ENCODE measurements at regions not wholly inside any gene's neighbourhood (a gene's known extent, or its start where the extent isn't known, plus 50 kb on each side); places are given as distances from the start of the nearest gene placed in this dataset.
"Not testable (repeated sequence)": the region's sequence is repeated elsewhere in the genome, so short reads cannot be mapped to it uniquely, and the experiment has no call there.

DNA sequence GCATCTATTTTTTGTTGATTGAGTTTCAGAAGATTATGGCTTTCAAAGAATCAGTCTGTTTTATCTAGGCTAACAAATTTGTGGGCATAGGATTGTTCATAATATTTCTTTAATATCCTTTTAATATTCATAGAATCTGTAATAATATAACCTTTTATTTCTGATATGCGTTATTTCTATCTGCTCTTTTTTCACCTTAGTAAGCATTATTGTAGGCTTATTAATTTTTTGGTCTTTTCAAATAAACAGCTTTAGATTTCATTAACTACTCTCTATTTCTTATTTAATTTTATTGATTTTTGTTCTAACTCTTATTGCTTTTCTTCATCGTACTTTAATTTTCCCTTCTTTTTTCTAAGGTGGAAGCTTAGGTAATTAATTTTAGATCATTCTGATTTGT lies 1614.4 kb upstream of the DDX18 start:
- H3K4me3 ChIP-seq (ENCODE audit: low read length), result no peak overlapping the region
- no peaks in the 10 kb centered on the region for H3K9me3 ChIP-seq (ENCODE audit: control insufficient read depth, low read length)
- H3K27me3 ChIP-seq (ENCODE audit: control insufficient read depth, insufficient read depth), result no peaks in the 10 kb centered on the region
- intact Hi-C loops (cut with DNase I), result no loop called here
- 87% methylated on average over 2 of the region's 2 CpGs for WGBS
- H3K27ac ChIP-seq (ENCODE audit: low read length), result no peak overlapping the region
- no peaks in the 10 kb centered on the region for H3K4me1 ChIP-seq (ENCODE audit: control insufficient read depth, insufficient read depth, low read length)
- DNase-seq, result no peak
- no peak for ATAC-seq

DNA sequence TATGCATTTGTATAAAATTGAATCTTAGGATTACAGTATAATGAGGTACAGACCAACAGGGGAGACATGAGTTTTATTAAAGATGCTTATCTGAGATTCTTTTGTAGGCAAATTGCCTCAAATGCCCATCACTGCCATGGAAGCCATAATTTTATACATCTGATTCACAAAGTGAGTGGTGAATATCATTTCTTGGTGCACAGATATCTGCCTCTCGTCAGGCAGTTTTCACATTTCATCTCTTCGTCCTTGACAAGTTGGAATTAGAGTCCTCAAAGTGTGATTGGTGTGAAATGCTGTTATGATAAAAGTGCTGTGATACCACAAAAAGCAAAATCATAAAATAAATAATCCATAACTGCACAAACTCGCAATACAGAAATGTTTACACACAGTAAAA lies 1602.8 kb upstream of the DDX18 start:
- 41% methylated on average over 3 of the region's 3 CpGs for WGBS

DNA sequence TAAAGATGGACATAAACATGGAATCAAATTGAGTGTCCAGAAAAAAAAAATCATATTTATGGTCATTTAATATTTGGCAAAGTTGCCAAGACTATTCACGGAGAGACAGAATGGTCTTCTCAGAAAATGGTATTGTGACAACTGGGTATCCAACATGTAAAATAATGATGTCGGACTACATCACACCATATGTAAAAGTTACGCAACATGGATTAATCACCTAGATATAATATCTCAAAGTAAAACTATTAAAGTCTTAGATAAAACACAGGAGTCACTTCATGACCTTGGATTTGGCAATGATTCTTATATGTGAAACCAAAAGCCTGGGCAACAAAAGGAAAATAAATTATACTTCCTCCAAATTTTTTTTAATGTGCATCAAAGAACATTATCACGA lies 1591.7 kb upstream of the DDX18 start:
- Histone ChIP-seq H3K4me3 (ENCODE audit: low read length) (no peak overlapping the region), H3K27me3 (ENCODE audit: control insufficient read depth, insufficient read depth) (no peaks in the 10 kb centered on the region), H3K4me1 (ENCODE audit: control insufficient read depth, insufficient read depth, low read length) (no peaks in the 10 kb centered on the region), H3K27ac (ENCODE audit: low read length) (no peak overlapping the region), H3K9me3 (ENCODE audit: control insufficient read depth, low read length) (no peaks in the 10 kb centered on the region)
- ATAC-seq, result no peak
- WGBS, result 83% methylated on average over 4 of the region's 4 CpGs
- intact Hi-C loops (cut with DNase I), result no loop called here
- no peak for DNase-seq

More for the DNA sequence above, 1602.8 kb upstream of the DDX18 start:
- DNase-seq (no peak), ATAC-seq (no peak)
- intact Hi-C loops (cut with DNase I), result no loop called here
- Histone ChIP-seq H3K9me3 (ENCODE audit: control insufficient read depth, low read length) (no peaks in the 10 kb centered on the region), H3K27me3 (ENCODE audit: control insufficient read depth, insufficient read depth) (no peaks in the 10 kb centered on the region), H3K27ac (ENCODE audit: low read length) (no peak overlapping the region), H3K4me3 (ENCODE audit: low read length) (no peak overlapping the region), H3K4me1 (ENCODE audit: control insufficient read depth, insufficient read depth, low read length) (no peaks in the 10 kb centered on the region)

- H3K27ac ChIP-seq (ENCODE audit: low read length), result no peak overlapping the region
- intact Hi-C loops (cut with DNase I), result no loop called here
- no peak for DNase-seq
- H3K4me3 ChIP-seq (ENCODE audit: low read length), result no peak overlapping the region
- WGBS, result 83% methylated on average over 4 of the region's 4 CpGs
- ATAC-seq, result no peak
- no peaks in the 10 kb centered on the region for H3K27me3 ChIP-seq (ENCODE audit: control insufficient read depth, insufficient read depth)
- H3K9me3 ChIP-seq (ENCODE audit: control insufficient read depth, low read length), result no peaks in the 10 kb centered on the region
- no peaks in the 10 kb centered on the region for H3K4me1 ChIP-seq (ENCODE audit: control insufficient read depth, insufficient read depth, low read length)
Observed at GRCh38 chr2:116223912-116224311, 1590.6 kb upstream of the DDX18 start.

- Histone ChIP-seq H3K4me1 (ENCODE audit: control insufficient read depth, insufficient read depth, low read length) (no peaks in the 10 kb centered on the region), H3K27ac (ENCODE audit: low read length) (no peak overlapping the region), H3K4me3 (ENCODE audit: low read length) (no peak overlapping the region), H3K27me3 (ENCODE audit: control insufficient read depth, insufficient read depth) (no peaks in the 10 kb centered on the region), H3K9me3 (ENCODE audit: control insufficient read depth, low read length) (no peaks in the 10 kb centered on the region)
- DNase-seq, result no peak
- no peak for ATAC-seq
- 81% methylated on average over 6 of the region's 6 CpGs for WGBS
- intact Hi-C loops (cut with DNase I), result no loop called here
Observed at GRCh38 chr2:116224610-116225009, 1589.9 kb upstream of the DDX18 start.

GRCh38 chr2:116238511-116238910 lies 1576.0 kb upstream of the DDX18 start:
- ATAC-seq (no peak), DNase-seq (no peak)
- no peak overlapping the region for H3K4me3 ChIP-seq (ENCODE audit: low read length)
- intact Hi-C loops (cut with DNase I), result no loop called here
- H3K4me1 ChIP-seq (ENCODE audit: control insufficient read depth, insufficient read depth, low read length), result no peaks in the 10 kb centered on the region
- H3K9me3 ChIP-seq (ENCODE audit: control insufficient read depth, low read length), result no peaks in the 10 kb centered on the region
- H3K27ac ChIP-seq (ENCODE audit: low read length), result no peak overlapping the region
- H3K27me3 ChIP-seq (ENCODE audit: control insufficient read depth, insufficient read depth), result no peaks in the 10 kb centered on the region

- 76% methylated on average over 4 of the region's 4 CpGs for WGBS
- Histone ChIP-seq H3K9me3 (ENCODE audit: control insufficient read depth, low read length) (no peaks in the 10 kb centered on the region), H3K4me1 (ENCODE audit: control insufficient read depth, insufficient read depth, low read length) (no peaks in the 10 kb centered on the region), H3K4me3 (ENCODE audit: low read length) (no peak overlapping the region), H3K27me3 (ENCODE audit: control insufficient read depth, insufficient read depth) (no peaks in the 10 kb centered on the region), H3K27ac (ENCODE audit: low read length) (no peak overlapping the region)
- intact Hi-C loops (cut with DNase I), result no loop called here
- ATAC-seq (no peak), DNase-seq (no peak)
Observed at GRCh38 chr2:116250376-116250775, 1564.1 kb upstream of the DDX18 start.

DNA sequence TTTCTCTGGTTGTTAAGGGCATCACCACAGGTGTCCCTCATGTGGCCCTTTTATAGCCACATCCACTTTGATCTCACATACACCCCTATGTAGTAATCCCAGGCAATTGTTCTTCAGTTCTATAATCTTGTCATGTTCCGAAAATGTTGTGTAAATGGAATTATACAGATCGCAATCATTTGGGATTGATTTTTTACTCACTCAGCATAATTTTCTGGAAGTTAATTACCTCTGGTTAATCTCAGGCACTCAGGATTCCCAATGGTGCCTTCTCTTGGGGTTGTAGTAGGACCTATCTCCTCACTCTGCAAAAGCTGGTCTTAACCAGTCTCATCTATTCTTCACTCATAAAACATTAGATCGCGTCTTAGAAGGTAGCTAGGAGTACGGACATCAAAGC lies 1549.6 kb upstream of the DDX18 start:
- 89% methylated on average over 5 of the region's 5 CpGs for WGBS
- no peak for ATAC-seq
- intact Hi-C loops (cut with DNase I), result no loop called here
- Histone ChIP-seq H3K27ac (ENCODE audit: low read length) (no peak overlapping the region), H3K27me3 (ENCODE audit: control insufficient read depth, insufficient read depth) (no peaks in the 10 kb centered on the region), H3K4me1 (ENCODE audit: control insufficient read depth, insufficient read depth, low read length) (no peaks in the 10 kb centered on the region), H3K4me3 (ENCODE audit: low read length) (no peak overlapping the region), H3K9me3 (ENCODE audit: control insufficient read depth, low read length) (peaks cover 2% of the 10 kb centered on the region)
- no peak for DNase-seq

DNA sequence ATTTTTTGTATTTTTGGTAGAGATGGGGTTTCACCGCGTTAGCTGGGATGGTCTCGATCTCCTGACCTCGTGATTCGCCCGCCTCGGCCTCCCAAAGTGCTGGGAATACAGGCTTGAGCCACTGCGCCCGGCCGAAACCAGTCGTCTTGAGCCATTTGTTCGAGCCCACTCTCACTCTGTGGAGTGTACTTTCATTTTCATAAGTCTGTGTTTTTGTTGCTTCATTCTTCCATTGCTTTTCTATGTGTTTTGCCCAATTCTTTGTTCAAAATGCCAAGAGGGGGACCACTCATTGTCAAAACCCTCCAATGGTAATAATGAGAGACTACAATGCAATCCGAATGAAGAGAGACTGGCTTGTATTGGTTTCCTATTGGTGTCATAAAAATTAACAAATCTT lies 1545.5 kb upstream of the DDX18 start:
- no peak overlapping the region for H3K4me3 ChIP-seq (ENCODE audit: low read length)
- WGBS, result 92% methylated on average over 13 of the region's 13 CpGs
- no peaks in the 10 kb centered on the region for H3K4me1 ChIP-seq (ENCODE audit: control insufficient read depth, insufficient read depth, low read length)
- no peak for DNase-seq
- no peaks in the 10 kb centered on the region for H3K9me3 ChIP-seq (ENCODE audit: control insufficient read depth, low read length)
- intact Hi-C loops (cut with DNase I), result no loop called here
- H3K27me3 ChIP-seq (ENCODE audit: control insufficient read depth, insufficient read depth), result no peaks in the 10 kb centered on the region
- ATAC-seq, result no peak
- no peak overlapping the region for H3K27ac ChIP-seq (ENCODE audit: low read length)

GRCh38 chr2:116304328-116304727 lies 1510.2 kb upstream of the DDX18 start:
- H3K27ac ChIP-seq (ENCODE audit: low read length), result no peak overlapping the region
- H3K27me3 ChIP-seq (ENCODE audit: control insufficient read depth, insufficient read depth), result no peaks in the 10 kb centered on the region
- H3K9me3 ChIP-seq (ENCODE audit: control insufficient read depth, low read length), result no peaks in the 10 kb centered on the region
- H3K4me1 ChIP-seq (ENCODE audit: control insufficient read depth, insufficient read depth, low read length), result no peaks in the 10 kb centered on the region
- 38% methylated on average over 1 of the region's 1 CpG for WGBS
- intact Hi-C loops (cut with DNase I), result no loop called here
- H3K4me3 ChIP-seq (ENCODE audit: low read length), result no peak overlapping the region
- ATAC-seq (peak; percentile 44 to 62), DNase-seq (no peak)

DNA sequence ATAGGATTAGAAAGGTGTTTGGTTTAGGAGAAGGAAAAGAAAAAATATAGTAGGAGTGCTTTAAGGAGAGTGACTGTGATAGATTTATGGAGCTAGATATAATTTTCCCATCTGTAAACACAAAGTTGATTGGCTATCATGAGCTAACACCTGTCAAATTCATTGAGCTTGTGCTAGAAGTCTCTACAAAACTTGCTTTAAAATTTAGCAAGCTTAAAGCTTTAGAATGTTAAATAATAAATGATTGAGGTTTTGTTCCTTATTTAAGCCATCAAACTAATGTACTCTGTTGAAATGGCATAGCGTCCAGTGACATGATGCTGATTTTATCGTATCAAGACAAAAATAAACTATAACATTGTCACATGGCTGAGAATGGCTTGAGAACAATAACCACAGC lies 1497.4 kb upstream of the DDX18 start:
- ATAC-seq, result no peak
- WGBS, result 60% methylated on average over 2 of the region's 2 CpGs
- no peak overlapping the region for H3K4me3 ChIP-seq (ENCODE audit: low read length)
- intact Hi-C loops (cut with DNase I), result no loop called here
- H3K4me1 ChIP-seq (ENCODE audit: control insufficient read depth, insufficient read depth, low read length), result no peaks in the 10 kb centered on the region
- no peaks in the 10 kb centered on the region for H3K9me3 ChIP-seq (ENCODE audit: control insufficient read depth, low read length)
- no peak overlapping the region for H3K27ac ChIP-seq (ENCODE audit: low read length)
- no peaks in the 10 kb centered on the region for H3K27me3 ChIP-seq (ENCODE audit: control insufficient read depth, insufficient read depth)
- no peak for DNase-seq

DNA sequence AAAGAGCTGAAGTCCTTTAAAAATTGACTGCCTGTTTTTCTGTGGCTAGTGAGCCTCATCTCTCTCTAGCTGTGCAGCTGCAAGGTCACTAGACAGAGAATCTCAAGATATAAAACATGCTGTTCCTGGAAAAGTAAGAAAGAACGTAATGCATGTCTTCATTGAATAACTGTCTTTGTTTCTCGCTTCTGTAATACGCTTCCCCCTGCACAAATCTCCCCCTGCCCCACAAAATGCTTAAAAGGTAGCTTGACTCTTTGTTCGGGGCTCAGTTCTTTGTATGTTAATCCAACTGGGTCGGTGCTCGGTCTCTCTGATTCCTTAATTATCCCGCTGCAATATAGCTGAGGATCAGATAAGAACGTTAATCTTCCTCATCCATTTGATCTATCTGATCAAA lies 1495.9 kb upstream of the DDX18 start:
- intact Hi-C loops (cut with DNase I); H3K4me1 ChIP-seq (ENCODE audit: control insufficient read depth, insufficient read depth, low read length): not testable (repeated sequence)

More for the DNA sequence above, 1495.9 kb upstream of the DDX18 start:
- 80% methylated on average over 8 of the region's 8 CpGs for WGBS
- DNase-seq; H3K27ac ChIP-seq (ENCODE audit: low read length); H3K27me3 ChIP-seq (ENCODE audit: control insufficient read depth, insufficient read depth); ATAC-seq; H3K4me3 ChIP-seq (ENCODE audit: low read length); H3K9me3 ChIP-seq (ENCODE audit: control insufficient read depth, low read length): not testable (repeated sequence)
